GM13977 (cell line): ENCODE measurements at regions not wholly inside any gene's neighbourhood (a gene's known extent, or its start where the extent isn't known, plus 50 kb on each side); places are given as distances from the start of the nearest gene placed in this dataset.

ENCODE experiments used
- DNase-seq: peaks from one replicate; pipeline ENCODE4 v3.0.0; 2012; ENCODE audit warnings: low spot score
- CTCF ChIP-seq: IDR thresholded peaks from 2 replicates; pipeline ENCODE4 v1.5.1; 2012; ENCODE audit warnings: mild to moderate bottlenecking, control low read depth; ENCODE audit not compliant: insufficient read depth; ENCODE audit errors: extremely low read depth, missing control alignments
- in situ Hi-C: fragments of 300-500 bp; cut with MboI; formaldehyde crosslinking; loops from one replicate; pipeline ENCODE4 v1.12.0; 2022; ENCODE audit warnings: low sequenced_read_pairs, low pct_unique_long_range_greater_than_20kb, mixed read lengths, inconsistent platforms; ENCODE audit not compliant: unreplicated experiment

GRCh38 chr11:70732023-70732880 lies 333.9 kb downstream of the CTTN start:
- in situ Hi-C loops = no loop called here
- no peak for TF ChIP-seq CTCF
- no peak for DNase-seq

DNA sequence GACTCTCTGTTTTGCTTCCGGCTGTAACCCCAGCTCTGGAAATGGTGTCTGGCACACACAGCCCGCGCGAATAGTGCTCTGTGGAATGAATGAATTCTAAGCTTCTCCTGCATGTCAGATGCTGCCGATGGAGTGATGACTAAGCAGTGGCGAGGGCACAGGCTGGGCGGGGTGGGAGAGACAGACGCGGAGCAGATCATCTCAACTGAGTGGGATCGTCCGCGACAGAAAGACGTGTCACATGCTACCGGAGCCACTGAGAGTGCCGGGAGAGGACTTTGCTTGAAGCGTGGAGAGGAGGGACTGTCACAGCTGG lies 334.5 kb downstream of the CTTN start:
- no peak for TF ChIP-seq CTCF
- in situ Hi-C loops = no loop called here
- no peak for DNase-seq

DNA sequence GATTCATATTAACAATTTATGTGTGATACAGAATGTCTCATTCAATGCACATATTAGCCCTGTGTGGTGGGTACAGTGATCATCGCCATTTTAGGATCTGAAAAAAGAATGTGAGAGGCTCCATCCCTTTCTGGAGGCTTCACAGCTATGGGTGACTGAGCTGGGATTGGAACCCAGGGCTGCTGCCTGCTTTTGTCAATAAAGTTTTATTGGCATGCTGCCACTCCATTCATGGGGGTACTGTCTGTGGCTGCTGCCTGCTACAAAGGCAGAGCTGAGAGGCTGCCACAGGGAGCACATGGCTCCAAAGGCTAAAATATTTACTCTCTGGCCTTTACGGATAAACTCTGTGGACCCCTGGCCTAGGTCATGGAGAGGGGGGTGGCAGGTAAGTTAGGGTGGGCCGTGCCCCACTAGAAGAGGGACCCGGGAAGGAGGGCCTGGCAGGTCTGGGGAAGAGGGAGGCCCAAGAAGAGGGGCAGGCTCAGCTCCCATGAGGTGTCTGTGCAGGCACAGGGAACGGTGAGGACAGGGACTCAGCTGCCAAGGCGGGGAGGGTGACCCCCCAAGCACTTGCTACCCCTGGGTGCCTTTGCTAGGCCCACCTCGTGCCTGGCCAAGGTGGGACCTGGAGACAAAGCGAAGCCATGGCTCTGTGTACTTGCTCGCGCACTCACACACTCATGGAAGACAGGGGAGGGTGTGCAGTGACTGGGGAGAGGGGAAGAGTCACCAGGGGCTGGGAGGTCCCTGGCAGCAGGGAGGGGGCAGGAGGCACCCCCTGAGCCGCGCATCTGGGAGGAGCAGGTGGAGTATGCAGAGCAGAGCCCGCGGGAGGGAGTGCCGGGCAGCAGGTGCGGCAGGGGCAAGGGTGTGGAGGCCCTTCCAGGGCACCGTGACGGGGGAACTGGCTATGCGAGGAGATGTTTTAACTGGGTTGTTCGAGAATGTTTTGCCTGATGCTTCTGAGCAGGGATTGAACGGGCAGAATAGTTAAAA lies 335.3 kb downstream of the CTTN start:
- no peak for DNase-seq
- TF ChIP-seq CTCF = no peak
- in situ Hi-C loops = no loop called here

DNA sequence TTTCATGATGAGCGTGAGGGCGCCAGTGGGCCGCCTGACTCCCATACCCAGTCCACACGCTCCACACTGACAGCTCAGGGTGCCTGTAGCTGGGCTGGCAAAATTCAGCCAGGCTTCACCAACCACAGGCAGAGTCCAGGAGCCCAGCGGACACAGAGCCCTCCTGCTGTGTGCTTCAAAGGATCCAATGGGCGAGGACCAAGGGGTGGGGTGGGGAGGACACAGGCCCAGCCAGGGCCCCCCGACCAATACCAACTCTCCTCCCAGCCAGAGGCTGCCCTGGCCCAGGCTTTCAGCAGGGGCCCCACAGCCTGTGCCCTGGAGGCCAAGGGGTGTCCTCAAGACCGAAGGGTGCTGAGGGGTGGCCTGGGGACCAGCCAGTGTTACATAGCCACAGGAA lies 336.1 kb downstream of the CTTN start:
- no peak for TF ChIP-seq CTCF
- in situ Hi-C loops = no loop called here
- DNase-seq = no peak

GRCh38 chr11:70734911-70735310 lies 336.6 kb downstream of the CTTN start:
- DNase-seq = no peak
- no peak for TF ChIP-seq CTCF
- in situ Hi-C loops = no loop called here

DNA sequence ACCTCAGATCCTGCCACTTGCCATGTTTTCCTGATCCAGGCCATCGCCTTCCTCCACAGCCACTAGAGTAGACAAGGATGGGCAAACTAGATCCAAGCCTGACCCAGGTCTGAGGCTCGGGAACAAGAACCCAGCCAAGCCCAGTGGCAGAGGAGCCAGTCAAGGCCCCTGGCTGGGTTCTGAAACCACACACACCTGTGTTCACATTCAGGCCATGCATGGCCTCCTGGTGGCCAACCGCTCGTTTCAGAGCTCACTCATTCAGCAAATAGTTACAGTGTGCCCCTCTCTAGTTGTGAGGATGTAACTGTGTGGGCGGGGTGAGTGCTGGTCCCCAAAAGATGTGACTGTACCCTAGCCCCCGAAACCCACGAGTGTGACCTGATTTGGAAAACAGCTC lies 337.6 kb downstream of the CTTN start:
- in situ Hi-C loops = no loop called here
- no peak for DNase-seq
- TF ChIP-seq CTCF = no peak
